CD4-positive, alpha-beta T cell (primary cell): ENCODE measurements at regions not wholly inside any gene's neighbourhood (a gene's known extent, or its start where the extent isn't known, plus 50 kb on each side); places are given as distances from the start of the nearest gene placed in this dataset.

ENCODE experiments used
- ATAC-seq: fragments of 200-7000 bp; cut with Tn5 transposase; one replicate; pipeline ENCODE4 v1.10.0; 2022; ENCODE audit warnings: mild to moderate bottlenecking; ENCODE audit not compliant: poor library complexity
- CTCF ChIA-PET: fragments of 350-600 bp; sonication (Branson Sonifier 250); formaldehyde crosslinking; loops from one replicate; lab custom pipeline; 2021; ENCODE audit warnings: antibody characterized with exemption, inconsistent platforms; lab: Charles Lee
- POLR2A ChIA-PET: fragments of 350-600 bp; sonication (Branson Sonifier 250); formaldehyde crosslinking; loops from one replicate; lab custom pipeline; 2021; ENCODE audit warnings: antibody characterized with exemption, inconsistent platforms; lab: Charles Lee
- DNase-seq, 14 experiments: peaks; one replicate each; pipeline ENCODE4 v3.0.0-alpha.2; 2013 to 2020; ENCODE audit warnings: mixed read lengths in 2 of 14
- H3K27ac ChIP-seq, 2 donors: one replicate each; pipeline versions ENCODE4 v1.5.1 to v1.7.0; 2013; ENCODE audit warnings: low read length in 2 of 2, low read depth in 1 of 2, mild to moderate bottlenecking in 1 of 2
- H3K27me3 ChIP-seq, 2 experiments: 1 replicate in 1 of 2; 2 replicates in 1 of 2; pipeline versions ENCODE4 v1.6.1 to v1.7.0; 2013; ENCODE audit warnings: low read length in 2 of 2, control low read depth in 1 of 2, mild to moderate bottlenecking in 1 of 2, moderate library complexity in 1 of 2; ENCODE audit not compliant: insufficient read depth in 2 of 2, control insufficient read depth in 1 of 2
- H3K36me3 ChIP-seq: one replicate; pipeline ENCODE4 v1.6.1; 2013; ENCODE audit warnings: low read length, control low read depth; ENCODE audit not compliant: insufficient read depth
- H3K4me1 ChIP-seq: one replicate; pipeline ENCODE4 v1.6.1; 2013; ENCODE audit warnings: low read length, control low read depth; ENCODE audit not compliant: insufficient read depth
- H3K4me3 ChIP-seq: one replicate; pipeline ENCODE4 v1.5.1; 2013; ENCODE audit warnings: mild to moderate bottlenecking, low read length, moderate library complexity
- H3K9me3 ChIP-seq, 2 experiments: 1 replicate in 1 of 2; 2 replicates in 1 of 2; pipeline versions ENCODE4 v1.6.1 to v1.7.0; 2013; ENCODE audit warnings: low read length in 2 of 2, mild to moderate bottlenecking in 2 of 2, control low read depth in 1 of 2, moderate library complexity in 1 of 2; ENCODE audit not compliant: control insufficient read depth in 1 of 2, insufficient read depth in 1 of 2
- H3K27ac Mint-ChIP-seq: one replicate; pipeline ENCODE4 v1.8.0; 2020; ENCODE audit warnings: mixed read lengths
- H3K27me3 Mint-ChIP-seq: one replicate; pipeline ENCODE4 v1.8.0; 2021; ENCODE audit warnings: mixed read lengths
- H3K36me3 Mint-ChIP-seq: one replicate; pipeline ENCODE4 v1.8.0; 2021; ENCODE audit warnings: low read depth, mixed read lengths
- H3K4me1 Mint-ChIP-seq: one replicate; pipeline ENCODE4 v1.8.0; 2021; ENCODE audit warnings: low read depth, mixed read lengths
- H3K4me3 Mint-ChIP-seq: one replicate; pipeline ENCODE4 v1.8.0; 2020; ENCODE audit warnings: mild to moderate bottlenecking, mixed read lengths
- H3K9me3 Mint-ChIP-seq: one replicate; pipeline ENCODE4 v1.8.0; 2020; ENCODE audit warnings: mixed read lengths
- intact Hi-C, 2 experiments: fragments of 100-400 bp; cut with DNase I in 1 of 2; cut with micrococcal nuclease in 1 of 2; formaldehyde crosslinking; loops; one replicate each; pipeline versions ENCODE4 v1.15.1 to v1.9.0; 2023 to 2025; cut with DNase I, micrococcal nuclease
- TF ChIP-seq, protein P1 (sequence below): fragments of 200-600 bp; IDR thresholded peaks from one replicate; pipeline ENCODE4 v1.8.0; 2022; ENCODE audit warnings: antibody characterized with exemption, mild to moderate bottlenecking

DNA sequence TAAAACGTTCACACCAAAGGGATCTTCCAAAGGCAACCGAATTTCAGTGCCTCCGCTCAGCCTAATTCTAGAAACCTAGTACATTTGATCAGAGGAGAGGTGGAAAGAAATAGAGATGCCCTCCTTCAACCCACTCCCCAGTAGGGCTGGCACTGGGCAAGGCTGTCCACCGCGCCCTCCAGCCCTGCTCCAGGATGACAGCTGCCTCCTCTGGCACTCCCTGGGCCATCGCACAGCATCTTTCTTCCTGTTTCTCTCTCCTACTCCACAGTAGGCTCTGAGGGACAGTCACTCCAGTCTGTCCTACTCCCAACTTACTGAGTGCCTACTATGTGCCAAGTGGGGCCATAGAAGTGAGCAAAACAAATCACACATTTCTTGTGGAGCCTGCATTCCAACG is 226.2 kb downstream of the SKIDA1 start:
- Mint-ChIP-seq H3K4me1 (no peaks in the 10 kb centered on the region), H3K9me3 (no peaks in the 10 kb centered on the region), H3K4me3 (no peak overlapping the region), H3K36me3 (no peaks in the 10 kb centered on the region), H3K27me3 (peaks cover 5% of the 10 kb centered on the region), H3K27ac (no peak overlapping the region)
- no peaks in the 10 kb centered on the region for H3K9me3 ChIP-seq
- peaks cover 2 to 6% of the 10 kb centered on the region in 2 experiments for H3K27me3 ChIP-seq
- no peak for DNase-seq
- H3K4me3 ChIP-seq, result no peak overlapping the region
- intact Hi-C loops, result loop anchor here in 1 of 2 experiments (1.0 kb wide), 1 partner anchor 92 kb away; no protein-coding TSS in a partner anchor
- ChIA-PET POLR2A (no interaction called here), CTCF (no interaction called here)
- no peak for ATAC-seq
- TF ChIP-seq, protein P1, sequence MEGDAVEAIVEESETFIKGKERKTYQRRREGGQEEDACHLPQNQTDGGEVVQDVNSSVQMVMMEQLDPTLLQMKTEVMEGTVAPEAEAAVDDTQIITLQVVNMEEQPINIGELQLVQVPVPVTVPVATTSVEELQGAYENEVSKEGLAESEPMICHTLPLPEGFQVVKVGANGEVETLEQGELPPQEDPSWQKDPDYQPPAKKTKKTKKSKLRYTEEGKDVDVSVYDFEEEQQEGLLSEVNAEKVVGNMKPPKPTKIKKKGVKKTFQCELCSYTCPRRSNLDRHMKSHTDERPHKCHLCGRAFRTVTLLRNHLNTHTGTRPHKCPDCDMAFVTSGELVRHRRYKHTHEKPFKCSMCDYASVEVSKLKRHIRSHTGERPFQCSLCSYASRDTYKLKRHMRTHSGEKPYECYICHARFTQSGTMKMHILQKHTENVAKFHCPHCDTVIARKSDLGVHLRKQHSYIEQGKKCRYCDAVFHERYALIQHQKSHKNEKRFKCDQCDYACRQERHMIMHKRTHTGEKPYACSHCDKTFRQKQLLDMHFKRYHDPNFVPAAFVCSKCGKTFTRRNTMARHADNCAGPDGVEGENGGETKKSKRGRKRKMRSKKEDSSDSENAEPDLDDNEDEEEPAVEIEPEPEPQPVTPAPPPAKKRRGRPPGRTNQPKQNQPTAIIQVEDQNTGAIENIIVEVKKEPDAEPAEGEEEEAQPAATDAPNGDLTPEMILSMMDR, result no peak
- H3K4me1 ChIP-seq, result no peaks in the 10 kb centered on the region
- no peaks in the 10 kb centered on the region for H3K36me3 ChIP-seq
- no peak overlapping the region for H3K27ac ChIP-seq

DNA sequence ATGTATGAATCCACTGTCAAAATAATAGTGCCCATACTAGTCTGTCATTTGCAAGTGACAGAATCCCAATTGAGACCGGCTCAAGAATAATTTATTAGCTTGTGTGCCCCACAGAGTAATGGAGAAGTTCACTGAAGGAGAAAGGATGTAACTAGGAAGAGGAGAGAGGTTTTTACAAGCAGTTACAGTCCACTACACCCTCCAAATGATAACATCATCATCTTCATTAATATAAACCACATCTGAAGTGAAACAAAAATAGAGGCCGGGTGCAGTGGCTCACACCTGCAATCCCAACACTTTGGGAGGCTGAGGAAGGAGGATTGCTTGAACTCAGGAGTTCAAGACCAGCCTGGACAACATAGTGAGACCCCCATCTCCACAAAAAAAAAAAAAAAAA is 226.8 kb downstream of the SKIDA1 start:
- TF ChIP-seq, protein P1, result no peak
- Mint-ChIP-seq H3K36me3 (no peaks in the 10 kb centered on the region), H3K4me3 (no peak overlapping the region), H3K9me3 (no peaks in the 10 kb centered on the region), H3K27ac (no peak overlapping the region), H3K4me1 (no peaks in the 10 kb centered on the region), H3K27me3 (peaks cover 10% of the 10 kb centered on the region)
- no peak overlapping the region for H3K4me3 ChIP-seq
- DNase-seq (no peak), ATAC-seq (no peak)
- peaks cover 2 to 6% of the 10 kb centered on the region in 2 experiments for H3K27me3 ChIP-seq
- ChIA-PET CTCF (no interaction called here), POLR2A (no interaction called here)
- intact Hi-C loops, result loop anchor here in 1 of 2 experiments (1.0 kb wide), 1 partner anchor 93 kb away; no protein-coding TSS in a partner anchor
- H3K27ac ChIP-seq, result no peak overlapping the region
- no peaks in the 10 kb centered on the region for H3K9me3 ChIP-seq
- no peaks in the 10 kb centered on the region for H3K36me3 ChIP-seq
- H3K4me1 ChIP-seq, result no peaks in the 10 kb centered on the region

DNA sequence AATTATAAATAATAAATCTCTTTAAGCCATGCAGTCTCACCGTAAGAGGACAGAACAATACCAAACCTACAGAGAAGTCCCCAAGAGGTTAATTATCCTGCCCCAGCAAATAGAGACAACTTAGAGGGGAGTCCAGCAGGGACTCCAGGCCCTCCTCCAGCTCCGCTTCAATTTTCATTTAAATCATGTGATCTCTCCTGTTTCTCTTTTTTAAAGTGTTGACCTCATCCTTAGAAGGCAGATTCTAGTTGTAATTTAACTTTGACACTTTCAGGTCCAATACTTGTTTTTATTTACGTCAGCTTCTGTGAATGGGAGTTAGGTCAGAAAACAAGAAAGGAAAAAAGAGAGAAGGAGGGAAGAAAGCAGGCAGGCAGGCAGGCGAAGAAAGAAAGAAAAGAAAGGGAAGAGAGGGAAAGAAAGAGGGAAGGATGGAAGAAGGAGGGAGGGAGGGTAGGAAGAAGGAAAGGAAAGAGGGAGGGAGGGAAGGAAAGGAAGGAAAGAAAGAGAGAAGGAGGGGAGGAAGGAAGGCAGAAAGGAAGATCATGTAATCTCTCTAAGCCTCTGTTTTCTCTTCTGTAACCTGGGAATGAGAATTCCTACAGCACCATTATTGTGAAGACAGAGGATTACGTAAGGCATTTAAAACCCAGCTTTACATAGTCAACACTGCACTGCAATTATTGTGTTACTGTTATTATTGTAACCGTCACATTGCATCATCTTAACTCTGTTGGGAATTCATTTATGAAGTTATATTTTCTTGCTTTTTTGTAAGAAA is 227.7 kb downstream of the SKIDA1 start:
- Mint-ChIP-seq H3K36me3 (no peaks in the 10 kb centered on the region), H3K27me3 (peaks cover 19% of the 10 kb centered on the region), H3K27ac (no peak overlapping the region), H3K9me3 (no peaks in the 10 kb centered on the region), H3K4me3 (no peak overlapping the region), H3K4me1 (peaks cover 9% of the 10 kb centered on the region)
- ATAC-seq (no peak), DNase-seq (no peak)
- Histone ChIP-seq H3K27me3 (peaks cover 5 to 6% of the 10 kb centered on the region in 2 experiments), H3K4me3 (no peak overlapping the region), H3K9me3 (no peaks in the 10 kb centered on the region), H3K36me3 (no peaks in the 10 kb centered on the region), H3K4me1 (no peaks in the 10 kb centered on the region), H3K27ac (no peak overlapping the region)
- intact Hi-C loops, result no loop called here
- TF ChIP-seq, protein P1, result no peak
- ChIA-PET POLR2A (no interaction called here), CTCF (no interaction called here)
